Neural progenitor cell (in vitro differentiated cells): ENCODE measurements at regions not wholly inside any gene's neighbourhood (a gene's known extent, or its start where the extent isn't known, plus 50 kb on each side); places are given as distances from the start of the nearest gene placed in this dataset.

Experiments used
- DNase-seq: peaks from one replicate; pipeline ENCODE4 v3.0.0-alpha.2; 2016; ENCODE audit warnings: low spot score
- H2AFZ ChIP-seq: fragments of 200-600 bp; sonication (generic); replicated peaks from 2 replicates; pipeline ENCODE4 v1.6.1; 2016; ENCODE audit warnings: antibody characterized with exemption
- H3F3A ChIP-seq: fragments of 200-600 bp; sonication (generic); 2 replicates; pipeline ENCODE4 v1.6.1; 2016; ENCODE audit warnings: antibody characterized with exemption, low read depth
- H3K27ac ChIP-seq: fragments of 200-600 bp; sonication (generic); 2 replicates; pipeline ENCODE4 v1.5.1; 2016; ENCODE audit warnings: mild to moderate bottlenecking
- H3K27me3 ChIP-seq: fragments of 200-600 bp; sonication (generic); 2 replicates; pipeline ENCODE4 v1.6.1; 2016; ENCODE audit warnings: mild to moderate bottlenecking, moderate library complexity
- H3K36me3 ChIP-seq: fragments of 200-600 bp; sonication (generic); 2 replicates; pipeline ENCODE4 v1.5.1; 2016
- H3K4me1 ChIP-seq: fragments of 200-600 bp; sonication (generic); 2 replicates; pipeline ENCODE4 v1.6.1; 2016; ENCODE audit warnings: mixed run types
- H3K4me2 ChIP-seq: fragments of 200-600 bp; sonication (generic); 2 replicates; pipeline ENCODE4 v1.6.1; 2016
- H3K4me3 ChIP-seq: fragments of 200-600 bp; sonication (generic); 2 replicates; pipeline ENCODE4 v1.5.1; 2016
- H3K79me2 ChIP-seq: fragments of 200-600 bp; sonication (generic); 2 replicates; pipeline ENCODE4 v1.6.1; 2016; ENCODE audit warnings: low read depth
- H3K9ac ChIP-seq: fragments of 200-600 bp; sonication (generic); 2 replicates; pipeline ENCODE4 v1.6.1; 2016
- H3K9me3 ChIP-seq: fragments of 200-600 bp; sonication (generic); 2 replicates; pipeline ENCODE4 v1.5.1; 2016; ENCODE audit warnings: low read depth
- H4K20me1 ChIP-seq: fragments of 200-600 bp; sonication (generic); 2 replicates; pipeline ENCODE4 v1.6.1; 2016; ENCODE audit warnings: low read depth
- H3K27ac Mint-ChIP-seq: 3 replicates; pipeline ENCODE4 v1.8.0; 2021; ENCODE audit warnings: mixed read lengths
- H3K27me3 Mint-ChIP-seq: 2 replicates; pipeline ENCODE4 v1.8.0; 2022; ENCODE audit warnings: low read depth, mild to moderate bottlenecking, inconsistent platforms, moderate library complexity, mixed read lengths; ENCODE audit not compliant: insufficient read depth
- H3K36me3 Mint-ChIP-seq: 3 replicates; pipeline ENCODE4 v1.8.0; 2021; ENCODE audit warnings: mixed read lengths
- H3K4me1 Mint-ChIP-seq: 3 replicates; pipeline ENCODE4 v1.8.0; 2021; ENCODE audit warnings: mixed read lengths
- H3K4me3 Mint-ChIP-seq: 3 replicates; pipeline ENCODE4 v1.8.0; 2021; ENCODE audit warnings: mild to moderate bottlenecking, moderate library complexity, mixed read lengths
- H3K9me3 Mint-ChIP-seq: 3 replicates; pipeline ENCODE4 v1.8.0; 2020; ENCODE audit warnings: mixed read lengths
- CTCF ChIP-seq: fragments of 200-600 bp; sonication (generic); IDR thresholded peaks from 2 replicates; pipeline ENCODE4 v1.5.1; 2017; ENCODE audit warnings: antibody characterized with exemption, mild to moderate bottlenecking
- EZH2 ChIP-seq: fragments of 200-600 bp; sonication (generic); IDR thresholded peaks from 2 replicates; pipeline ENCODE4 v1.6.1; 2017; ENCODE audit warnings: antibody characterized with exemption, mild to moderate bottlenecking, moderate library complexity
- EZH2phosphoT487 ChIP-seq: fragments of 200-600 bp; sonication (generic); IDR thresholded peaks from 2 replicates; pipeline ENCODE4 v1.6.1; 2017; ENCODE audit warnings: antibody characterized with exemption

GRCh38 chr5:18403141-18403540, 768.9 kb downstream of the TAF11L14 start:
- Histone ChIP-seq H3K9me3 (no peaks in the 10 kb centered on the region), H3K36me3 (no peaks in the 10 kb centered on the region), H3K79me2 (no peaks in the 10 kb centered on the region), H4K20me1 (no peaks in the 10 kb centered on the region), H3K4me1 (no peaks in the 10 kb centered on the region), H3K27ac (no peak overlapping the region), H3F3A (no peaks in the 10 kb centered on the region), H3K4me2 (no peak overlapping the region), H3K4me3 (no peak overlapping the region), H3K9ac (no peak overlapping the region), H2AFZ (no peak overlapping the region), H3K27me3 (no peaks in the 10 kb centered on the region)
- Mint-ChIP-seq H3K4me1 (no peaks in the 10 kb centered on the region), H3K4me3 (no peak overlapping the region), H3K27me3 (no peaks in the 10 kb centered on the region), H3K27ac (no peak overlapping the region), H3K36me3 (no peaks in the 10 kb centered on the region), H3K9me3 (no peaks in the 10 kb centered on the region)
- TF ChIP-seq CTCF (no peak), EZH2 (no peak)
- DNase-seq: no peak

DNA sequence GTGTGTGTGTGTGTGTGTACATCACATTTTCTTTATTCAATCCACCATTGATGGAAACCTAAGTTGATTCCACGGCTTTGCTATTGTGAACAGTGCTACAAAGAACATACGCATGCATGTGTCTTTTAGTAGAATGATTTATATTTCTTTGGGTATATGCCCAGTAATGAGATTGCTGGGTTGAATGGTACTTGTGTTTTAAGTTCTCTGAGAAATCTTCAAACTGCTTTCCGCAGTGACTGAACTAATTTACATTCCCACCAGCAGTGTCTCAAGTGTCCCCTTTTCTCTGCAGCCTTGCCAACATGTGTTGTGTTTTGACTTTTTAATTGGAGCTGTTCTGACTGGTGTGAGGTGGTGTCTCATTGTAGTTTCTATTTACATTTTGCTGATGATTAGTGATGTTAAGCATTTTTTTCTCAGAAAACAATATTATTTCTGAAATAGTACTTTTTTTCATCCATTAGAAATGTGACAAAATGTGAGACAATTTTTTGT, 769.7 kb downstream of the TAF11L14 start:
- H3K4me3 Mint-ChIP-seq: no peak overlapping the region
- H3K9me3 Mint-ChIP-seq: no peaks in the 10 kb centered on the region
- Histone ChIP-seq H3K9ac (no peak overlapping the region), H3K4me3 (no peak overlapping the region), H3K9me3 (no peaks in the 10 kb centered on the region), H3K4me2 (no peak overlapping the region), H3K36me3 (no peaks in the 10 kb centered on the region), H3K4me1 (no peaks in the 10 kb centered on the region), H2AFZ (no peak overlapping the region), H3F3A (no peaks in the 10 kb centered on the region), H3K27ac (no peak overlapping the region), H3K27me3 (no peaks in the 10 kb centered on the region), H4K20me1 (no peaks in the 10 kb centered on the region), H3K79me2 (no peaks in the 10 kb centered on the region)
- no peak for DNase-seq
- H3K4me1 Mint-ChIP-seq: no peaks in the 10 kb centered on the region
- TF ChIP-seq EZH2 (no peak), CTCF (no peak), EZH2phosphoT487 (no peak)
- H3K27ac Mint-ChIP-seq: no peak overlapping the region
- no peaks in the 10 kb centered on the region for H3K27me3 Mint-ChIP-seq
- H3K36me3 Mint-ChIP-seq: no peaks in the 10 kb centered on the region

DNA sequence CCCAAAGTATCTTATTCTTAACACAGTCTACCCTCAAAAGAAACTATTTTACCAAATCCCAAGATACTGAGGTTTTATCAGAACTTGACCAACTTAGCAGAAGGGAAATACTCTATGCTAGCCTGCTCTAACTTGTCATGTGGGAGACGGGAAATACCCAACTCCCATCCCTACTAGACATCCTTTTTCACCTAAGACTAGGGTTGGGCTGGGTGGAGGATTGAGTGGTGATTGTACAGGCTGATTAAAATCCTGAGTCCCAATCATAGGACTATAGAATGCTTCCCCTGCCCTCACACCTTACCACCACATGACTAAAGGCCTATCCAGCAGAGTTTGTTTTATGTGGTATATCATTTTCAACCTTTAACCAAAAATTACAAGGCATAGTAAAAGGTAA, 786.5 kb downstream of the TAF11L14 start:
- no peak overlapping the region for H2AFZ ChIP-seq
- no peaks in the 10 kb centered on the region for H3K36me3 ChIP-seq
- H3K79me2 ChIP-seq: no peaks in the 10 kb centered on the region
- peaks cover 3% of the 10 kb centered on the region for H3K4me1 Mint-ChIP-seq
- DNase-seq: no peak
- no peak overlapping the region for H3K4me3 Mint-ChIP-seq
- no peaks in the 10 kb centered on the region for H3K27me3 ChIP-seq
- no peaks in the 10 kb centered on the region for H4K20me1 ChIP-seq
- no peak overlapping the region for H3K27ac Mint-ChIP-seq
- peaks cover 4% of the 10 kb centered on the region for H3K9me3 Mint-ChIP-seq
- no peak overlapping the region for H3K9ac ChIP-seq
- no peak for TF ChIP-seq CTCF
- no peak for TF ChIP-seq EZH2phosphoT487
- no peak for TF ChIP-seq EZH2
- no peaks in the 10 kb centered on the region for H3F3A ChIP-seq
- no peaks in the 10 kb centered on the region for H3K9me3 ChIP-seq
- no peak overlapping the region for H3K27ac ChIP-seq
- no peaks in the 10 kb centered on the region for H3K4me1 ChIP-seq
- H3K4me2 ChIP-seq: no peak overlapping the region
- H3K36me3 Mint-ChIP-seq: no peaks in the 10 kb centered on the region
- no peak overlapping the region for H3K4me3 ChIP-seq
- peaks cover 2% of the 10 kb centered on the region for H3K27me3 Mint-ChIP-seq

GRCh38 chr5:18433336-18433735, 799.1 kb downstream of the TAF11L14 start:
- Mint-ChIP-seq H3K27me3 (no peaks in the 10 kb centered on the region), H3K4me1 (no peaks in the 10 kb centered on the region), H3K27ac (no peak overlapping the region), H3K9me3 (peaks cover 4% of the 10 kb centered on the region), H3K36me3 (no peaks in the 10 kb centered on the region), H3K4me3 (no peak overlapping the region)
- Histone ChIP-seq H4K20me1 (no peaks in the 10 kb centered on the region), H3K4me3 (no peak overlapping the region), H3F3A (peaks cover 3% of the 10 kb centered on the region), H3K4me2 (no peak overlapping the region), H3K36me3 (no peaks in the 10 kb centered on the region), H3K79me2 (no peaks in the 10 kb centered on the region), H3K27ac (no peak overlapping the region), H3K4me1 (peaks cover 7% of the 10 kb centered on the region), H3K9ac (no peak overlapping the region), H3K27me3 (no peaks in the 10 kb centered on the region), H2AFZ (no peak overlapping the region), H3K9me3 (no peaks in the 10 kb centered on the region)
- no peak for DNase-seq
- no peak for TF ChIP-seq CTCF
